HCT116 (cell line): ENCODE measurements at regions not wholly inside any gene's neighbourhood (a gene's known extent, or its start where the extent isn't known, plus 50 kb on each side); places are given as distances from the start of the nearest gene placed in this dataset.

ENCODE experiments used
- ATAC-seq: fragments of 200-7000 bp; cut with Tn5 transposase; 2 replicates; pipeline ENCODE4 v1.9.1; 2020; ENCODE audit warnings: mild to moderate bottlenecking, moderate library complexity
- BruUV-seq: library from RNA; stranded (reverse); fragments of 400-500 nt; replicated peaks from 2 replicates; lab custom pipeline; 2021; lab: Mats Ljungman, UMichigan
- CTCF ChIA-PET: fragments of 300-600 bp; sonication (Branson Sonifier 250); formaldehyde crosslinking; loops from one replicate; lab custom pipeline; 2021; ENCODE audit warnings: antibody characterized with exemption; lab: Charles Lee
- POLR2A ChIA-PET: fragments of 300-600, 350-600 bp; sonication (Branson Sonifier 250); formaldehyde crosslinking; loops from one replicate; lab custom pipeline; 2021; ENCODE audit warnings: antibody characterized with exemption; lab: Charles Lee
- RAD21 ChIA-PET, 2 experiments: fragments of 300-600 bp; sonication (Branson Sonifier 250); formaldehyde crosslinking; loops; one replicate each; lab custom pipeline; 2023; ENCODE audit warnings: low total read pairs in 2 of 2; ENCODE audit not compliant: uncharacterized antibody in 2 of 2, unreplicated experiment in 2 of 2, low non-redundant PET in 1 of 2; lab: Charles Lee
- DNase-seq: peaks from one replicate; pipeline ENCODE4 v3.0.0-alpha.2; 2010; ENCODE audit warnings: low read depth, low spot score
- H2AFZ ChIP-seq: fragments of 200-600 bp; shearing (Covaris generic), sonication (generic); 2 replicates; pipeline ENCODE4 v1.6.1; 2017; ENCODE audit warnings: low read depth, mixed run types, mixed read lengths, antibody characterized with exemption, low read length; ENCODE audit not compliant: poor library complexity, severe bottlenecking
- H3K27ac ChIP-seq: 2 replicates; pipeline ENCODE4 v1.5.1; 2012; ENCODE audit warnings: low read depth, low read length
- H3K27me3 ChIP-seq: fragments of 200-600 bp; sonication (generic); 2 replicates; pipeline ENCODE4 v1.6.1; 2016; ENCODE audit warnings: mixed run types, low read length, mixed read lengths; ENCODE audit not compliant: insufficient read depth
- H3K36me3 ChIP-seq, 2 experiments: fragments of 200-500 bp in 1 of 2; fragments of 200-600 bp in 1 of 2; sonication (Bioruptor generic) in 1 of 2; sonication (generic) in 1 of 2; 2 replicates each; pipeline versions ENCODE4 v1.5.1 to v1.6.1; 2014 to 2016; ENCODE audit warnings: low read length in 2 of 2, inconsistent platforms in 1 of 2, mixed read lengths in 1 of 2, mixed run types in 1 of 2; ENCODE audit not compliant: insufficient read depth in 2 of 2, control insufficient read depth in 1 of 2
- H3K4me1 ChIP-seq, 2 experiments: fragments of 200-600 bp in 1 of 2; sonication (generic) in 1 of 2; 2 replicates each; pipeline versions ENCODE4 v1.5.1 to v1.6.1; 2012 to 2017; ENCODE audit warnings: low read length in 2 of 2, inconsistent platforms in 1 of 2, mild to moderate bottlenecking in 1 of 2, mixed read lengths in 1 of 2, mixed run types in 1 of 2, moderate library complexity in 1 of 2; ENCODE audit not compliant: insufficient read depth in 2 of 2, control insufficient read depth in 1 of 2
- H3K4me2 ChIP-seq: fragments of 200-600 bp; sonication (generic); 2 replicates; pipeline ENCODE4 v1.6.1; 2017; ENCODE audit warnings: mixed run types, low read length, mixed read lengths
- H3K4me3 ChIP-seq, 2 experiments: fragments of 200-600 bp in 1 of 2; sonication (generic) in 1 of 2; replicated peaks in 1 of 2; 2 replicates each; pipeline ENCODE4 v1.5.1; 2011 to 2016; ENCODE audit warnings: low read length in 2 of 2, control low read depth in 1 of 2, low read depth in 1 of 2, mild to moderate bottlenecking in 1 of 2, mixed read lengths in 1 of 2, mixed run types in 1 of 2
- H3K79me2 ChIP-seq: fragments of 200-600 bp; sonication (generic); 2 replicates; pipeline ENCODE4 v1.6.1; 2017; ENCODE audit warnings: mild to moderate bottlenecking, mixed run types, low read length, moderate library complexity, mixed read lengths; ENCODE audit not compliant: insufficient read depth
- H3K9ac ChIP-seq: fragments of 200-600 bp; sonication (generic); 2 replicates; pipeline ENCODE4 v1.6.1; 2016; ENCODE audit warnings: low read length, mixed read lengths
- H3K9me2 ChIP-seq: fragments of 200-600 bp; sonication (generic), shearing (Covaris generic); 2 replicates; pipeline ENCODE4 v1.6.1; 2017; ENCODE audit warnings: mixed run types, mild to moderate bottlenecking, moderate library complexity; ENCODE audit not compliant: insufficient read depth
- H3K9me3 ChIP-seq, 2 experiments: fragments of 200-500 bp in 1 of 2; fragments of 200-600 bp in 1 of 2; sonication (Bioruptor generic) in 1 of 2; sonication (generic) in 1 of 2; 2 replicates each; pipeline ENCODE4 v1.6.1; 2014 to 2017; ENCODE audit warnings: low read length in 2 of 2, mixed read lengths in 2 of 2, inconsistent platforms in 1 of 2, low read depth in 1 of 2, mild to moderate bottlenecking in 1 of 2, mixed run types in 1 of 2, moderate library complexity in 1 of 2; ENCODE audit not compliant: control insufficient read depth in 1 of 2, insufficient read depth in 1 of 2
- H4K20me1 ChIP-seq: fragments of 200-600 bp; sonication (generic), shearing (Covaris generic); 2 replicates; pipeline ENCODE4 v1.6.1; 2017; ENCODE audit warnings: mixed run types, mild to moderate bottlenecking, moderate library complexity; ENCODE audit not compliant: insufficient read depth
- CBX3 ChIP-seq: IDR thresholded peaks from 2 replicates; pipeline ENCODE4 v1.6.1; 2012; ENCODE audit warnings: low read depth
- CEBPB ChIP-seq: IDR thresholded peaks from 2 replicates; pipeline ENCODE4 v1.6.1; 2012; ENCODE audit warnings: low read depth
- CTCF ChIP-seq, 3 experiments: fragments of 200-600 bp in 1 of 3; sonication (generic) in 1 of 3; IDR thresholded peaks in 2 of 3; conservative IDR thresholded peaks in 1 of 3; 2 replicates each; pipeline ENCODE4 v1.5.1; 2012 to 2017; ENCODE audit warnings: low read depth in 2 of 3, low read length in 2 of 3, antibody characterized with exemption in 1 of 3, borderline replicate concordance in 1 of 3, control low read depth in 1 of 3, mild to moderate bottlenecking in 1 of 3, mixed read lengths in 1 of 3, mixed run types in 1 of 3, moderate library complexity in 1 of 3; ENCODE audit not compliant: insufficient read depth in 1 of 3
- EZH2 ChIP-seq: fragments of 200-600 bp; sonication (generic); IDR thresholded peaks from 2 replicates; pipeline ENCODE4 v1.6.1; 2017; ENCODE audit warnings: antibody characterized with exemption, mixed run types
- FOSL1 ChIP-seq: IDR thresholded peaks from 2 replicates; pipeline ENCODE4 v1.6.1; 2012; ENCODE audit warnings: low read depth
- SIN3A ChIP-seq: IDR thresholded peaks from 2 replicates; pipeline ENCODE4 v1.6.1; 2012; ENCODE audit warnings: low read depth
- SP1 ChIP-seq: IDR thresholded peaks from 2 replicates; pipeline ENCODE4 v1.6.1; 2012; ENCODE audit warnings: low read depth
- SRF ChIP-seq: IDR thresholded peaks from 2 replicates; pipeline ENCODE4 v1.6.1; 2012; ENCODE audit warnings: low read depth
- TCF7L2 ChIP-seq: IDR thresholded peaks from 2 replicates; pipeline ENCODE4 v1.7.0; 2011; ENCODE audit warnings: borderline replicate concordance, inconsistent platforms; ENCODE audit not compliant: insufficient read depth, insufficient read length; ENCODE audit errors: extremely low read depth
- ZBTB33 ChIP-seq: IDR thresholded peaks from 2 replicates; pipeline ENCODE4 v1.6.1; 2011; ENCODE audit warnings: mild to moderate bottlenecking, low read length, moderate library complexity; ENCODE audit not compliant: insufficient replicate concordance; ENCODE audit errors: extremely low read depth
- ZFX ChIP-seq: fragments of 450-650 bp; IDR thresholded peaks from 2 replicates; pipeline ENCODE4 v1.6.1; 2017
- intact Hi-C: fragments of 100-400 bp; cut with micrococcal nuclease; formaldehyde crosslinking; loops from 2 replicates; pipeline ENCODE4 v1.10.0; 2022

DNA sequence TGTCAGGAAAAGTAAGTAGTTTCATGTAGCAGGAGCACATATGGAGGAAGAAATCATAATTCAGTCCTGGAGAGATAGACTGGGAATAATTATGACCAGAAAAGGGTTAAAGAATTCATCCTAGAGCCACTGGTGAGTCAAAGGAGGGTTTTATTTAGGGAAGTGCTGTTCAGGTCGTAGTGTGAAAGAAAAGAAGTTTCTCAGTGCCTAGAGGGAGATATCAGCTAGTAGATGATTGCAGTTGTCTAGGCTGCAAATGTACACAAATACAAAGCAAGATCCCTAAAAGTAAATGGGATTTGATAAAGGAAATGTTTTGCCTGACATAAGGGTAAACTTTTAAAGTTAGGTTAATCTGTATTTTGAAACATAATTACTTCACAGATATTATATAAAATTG, 403.2 kb downstream of the ACTRT1 start:
- DNase-seq (no peak), ATAC-seq (no peak)
- BruUV-seq, result no TSS peak
- POLR2A ChIA-PET, result no interaction called here
- no peaks in the 10 kb centered on the region for H3K79me2 ChIP-seq
- H3K4me1 ChIP-seq, result no peaks in the 10 kb centered on the region
- H3K4me3 ChIP-seq, result no peak overlapping the region
- RAD21 ChIA-PET, result no interaction called here
- no peaks in the 10 kb centered on the region for H4K20me1 ChIP-seq
- no peaks in the 10 kb centered on the region for H3K27me3 ChIP-seq
- intact Hi-C loops, result no loop called here
- H3K9me2 ChIP-seq, result no peaks in the 10 kb centered on the region
- no peaks in the 10 kb centered on the region for H3K36me3 ChIP-seq
- TF ChIP-seq SP1 (no peak), SIN3A (no peak), SRF (no peak), EZH2 (no peak), CBX3 (no peak), TCF7L2 (no peak), CTCF (IDR thresholded peaks at IDR 0.05 in 2 of 3, conservative IDR thresholded peaks at IDR 0.05 in 1 of 3; ENCODE audit: borderline replicate concordance in 1 of 3, insufficient read depth in 1 of 3, low read depth in 2 of 3, low read length in 2 of 3) (no peak), ZFX (no peak), ZBTB33 (no peak), FOSL1 (no peak), CEBPB (no peak)
- no peak overlapping the region for H3K9ac ChIP-seq
- H3K4me2 ChIP-seq, result no peak overlapping the region
- no peak overlapping the region for H3K27ac ChIP-seq
- CTCF ChIA-PET, result no interaction called here
- no peak overlapping the region for H2AFZ ChIP-seq
- no peaks in the 10 kb centered on the region for H3K9me3 ChIP-seq
